Activated CD4-positive, alpha-beta T cell treated with anti-CD3 and anti-CD28 coated beads for 36 hours (primary cell): ENCODE measurements at regions not wholly inside any gene's neighbourhood (a gene's known extent, or its start where the extent isn't known, plus 50 kb on each side); places are given as distances from the start of the nearest gene placed in this dataset.
"Not testable (repeated sequence)": the region's sequence is repeated elsewhere in the genome, so short reads cannot be mapped to it uniquely, and the experiment has no call there.

Experiments used
- ATAC-seq: fragments of 200-7000 bp; cut with Tn5 transposase; one replicate; pipeline ENCODE4 v1.10.0; 2021; ENCODE audit warnings: mild to moderate bottlenecking, moderate library complexity
- CTCF ChIA-PET: fragments of 350-600 bp; sonication (Branson Sonifier 250); formaldehyde crosslinking; loops from one replicate; lab custom pipeline; 2021; ENCODE audit warnings: antibody characterized with exemption; lab: Charles Lee
- POLR2A ChIA-PET: fragments of 350-600 bp; sonication (Branson Sonifier 250); formaldehyde crosslinking; loops from one replicate; lab custom pipeline; 2021; ENCODE audit warnings: antibody characterized with exemption, inconsistent platforms; lab: Charles Lee
- DNase-seq: peaks from one replicate; pipeline ENCODE4 v3.0.0-alpha.2; 2020
- H3K27ac Mint-ChIP-seq: one replicate; pipeline ENCODE4 v1.8.0; 2021; ENCODE audit warnings: mixed read lengths
- H3K27me3 Mint-ChIP-seq: one replicate; pipeline ENCODE4 v1.8.0; 2021; ENCODE audit warnings: mixed read lengths
- H3K36me3 Mint-ChIP-seq: one replicate; pipeline ENCODE4 v1.8.0; 2021; ENCODE audit warnings: low read depth, mixed read lengths
- H3K4me1 Mint-ChIP-seq: one replicate; pipeline ENCODE4 v1.8.0; 2021; ENCODE audit warnings: mixed read lengths
- H3K4me3 Mint-ChIP-seq: one replicate; pipeline ENCODE4 v1.8.0; 2021; ENCODE audit warnings: mild to moderate bottlenecking, moderate library complexity, mixed read lengths
- H3K9me3 Mint-ChIP-seq: one replicate; pipeline ENCODE4 v1.8.0; 2021; ENCODE audit warnings: low read depth, mixed read lengths
- intact Hi-C, 2 experiments: fragments of 100-400 bp; cut with DNase I in 1 of 2; cut with micrococcal nuclease in 1 of 2; formaldehyde crosslinking; loops; one replicate each; pipeline versions ENCODE4 v1.14.2 to v1.15.1; 2022 to 2024; cut with DNase I, micrococcal nuclease

DNA sequence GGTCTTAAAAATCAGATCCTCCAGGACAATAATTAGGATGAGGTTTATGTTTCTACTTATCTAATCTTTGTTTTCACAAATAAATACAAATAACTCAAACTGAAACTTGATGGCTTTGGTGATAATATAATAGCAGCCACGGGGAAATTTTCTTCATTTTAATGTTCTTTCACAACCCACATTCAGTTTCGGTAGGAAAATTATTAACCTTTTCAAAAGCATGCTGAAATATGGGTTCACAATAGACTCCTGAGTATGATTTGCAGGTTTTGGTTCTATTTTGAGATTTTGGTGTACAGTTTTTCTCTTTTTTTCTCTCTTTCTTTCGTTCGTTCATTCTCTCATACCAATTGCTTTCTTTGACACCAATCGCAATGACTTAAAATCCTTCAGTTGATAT, 233.9 kb upstream of the PLGLB2 start:
- H3K4me1 Mint-ChIP-seq = peaks cover 25% of the 10 kb centered on the region
- DNase-seq, intact Hi-C loops, H3K36me3 Mint-ChIP-seq, POLR2A ChIA-PET, H3K27ac Mint-ChIP-seq, CTCF ChIA-PET, H3K9me3 Mint-ChIP-seq, H3K4me3 Mint-ChIP-seq, H3K27me3 Mint-ChIP-seq: not testable (repeated sequence)
- peak; percentile 7 for ATAC-seq

DNA sequence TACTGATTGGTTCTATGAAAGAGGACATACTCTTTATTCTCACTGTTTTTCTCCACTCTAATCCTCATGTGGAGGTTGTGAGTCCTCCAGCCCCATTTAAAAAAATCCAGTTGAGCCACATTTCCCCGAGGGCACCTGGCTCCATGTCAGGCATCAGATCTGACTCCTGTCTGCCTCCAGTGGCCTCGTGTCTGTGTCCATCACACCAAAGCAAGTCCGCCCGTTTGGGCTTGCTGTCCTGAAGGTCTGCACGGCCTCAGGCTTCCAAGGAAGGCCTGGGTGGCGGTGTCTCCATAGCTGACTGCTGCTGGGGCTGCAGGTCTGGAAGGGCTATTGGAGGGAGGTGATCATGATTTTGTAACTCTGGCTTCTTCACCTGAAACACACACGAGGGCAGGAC, 233.4 kb upstream of the PLGLB2 start:
- ATAC-seq, H3K36me3 Mint-ChIP-seq, DNase-seq, H3K4me3 Mint-ChIP-seq, H3K27ac Mint-ChIP-seq, POLR2A ChIA-PET, CTCF ChIA-PET, intact Hi-C loops, H3K27me3 Mint-ChIP-seq, H3K9me3 Mint-ChIP-seq: not testable (repeated sequence)
- peaks cover 25% of the 10 kb centered on the region for H3K4me1 Mint-ChIP-seq

DNA sequence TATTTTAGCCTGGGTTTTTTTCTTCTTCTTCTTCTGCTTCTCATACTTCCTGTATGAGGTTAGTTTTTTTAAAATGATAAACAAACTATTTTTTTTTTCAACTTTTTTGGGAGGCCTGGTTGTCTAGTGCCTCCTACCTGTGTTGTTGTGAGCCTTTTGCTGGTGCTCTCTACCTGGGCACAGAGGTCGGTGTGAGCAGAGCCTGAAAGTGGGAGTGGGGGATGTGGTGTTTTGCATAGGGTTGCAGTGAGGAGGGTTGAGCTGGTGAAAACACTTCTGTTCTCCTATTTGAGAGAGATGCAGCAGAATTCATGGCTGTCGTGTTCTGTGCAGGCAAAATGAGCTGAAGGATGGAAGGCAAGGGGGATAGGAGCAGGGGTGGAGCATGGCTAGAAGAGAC, 232.7 kb upstream of the PLGLB2 start:
- CTCF ChIA-PET, ATAC-seq, POLR2A ChIA-PET, H3K9me3 Mint-ChIP-seq, H3K27me3 Mint-ChIP-seq, intact Hi-C loops, DNase-seq, H3K36me3 Mint-ChIP-seq: not testable (repeated sequence)
- Mint-ChIP-seq H3K4me3 (peak overlapping the region; percentile 11), H3K27ac (peak overlapping the region; percentile 83), H3K4me1 (peaks cover 25% of the 10 kb centered on the region)

DNA sequence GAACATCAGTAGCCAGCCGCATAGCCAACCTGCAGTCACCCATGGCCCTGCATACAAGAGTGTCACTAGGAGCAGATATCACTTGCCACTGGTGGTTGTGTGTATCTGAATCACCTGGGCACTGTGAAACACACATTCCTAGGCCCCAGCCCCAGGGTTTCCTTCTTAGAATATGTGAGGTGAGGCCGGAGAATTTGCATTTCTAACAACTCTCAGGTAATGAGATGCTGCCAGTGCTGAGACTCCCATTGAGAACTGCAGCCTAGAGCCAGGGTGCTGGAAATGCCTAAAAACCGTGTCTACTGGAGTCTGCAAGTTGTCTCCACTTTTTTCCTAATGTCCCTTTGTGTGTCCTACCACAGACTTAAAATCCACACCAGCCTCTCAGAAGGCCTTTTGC, 232.0 kb upstream of the PLGLB2 start:
- not testable (repeated sequence) for ATAC-seq

DNA sequence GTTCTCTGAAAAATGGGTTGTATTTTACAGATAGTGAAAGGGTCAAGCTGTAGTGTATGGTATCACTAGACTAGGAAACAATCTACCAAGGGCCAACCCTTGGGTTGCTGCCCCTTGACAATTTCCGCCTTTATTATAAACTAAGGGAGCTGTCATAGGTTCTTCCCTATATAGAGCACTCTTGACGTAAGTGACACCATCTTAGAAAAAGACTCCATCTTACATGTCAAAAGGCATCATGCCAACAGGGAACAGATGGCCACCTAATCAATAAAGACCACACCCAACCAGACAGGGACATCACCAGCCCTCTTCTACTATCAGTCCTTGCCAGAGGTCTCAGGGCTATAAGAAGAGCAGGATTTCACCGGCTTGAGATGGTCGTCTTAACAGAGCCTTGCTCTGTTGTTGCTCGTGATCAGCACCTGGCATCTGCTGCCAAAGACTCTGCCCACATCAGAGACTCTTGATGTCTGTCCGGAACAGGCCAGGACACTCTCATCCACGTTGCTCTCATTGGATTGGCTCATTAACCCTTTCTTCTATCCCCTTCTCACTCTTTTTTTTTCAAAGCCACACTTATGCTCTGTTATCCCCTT, 231.4 kb upstream of the PLGLB2 start:
- CTCF ChIA-PET, H3K36me3 Mint-ChIP-seq, H3K4me3 Mint-ChIP-seq, H3K27ac Mint-ChIP-seq, intact Hi-C loops, DNase-seq, H3K9me3 Mint-ChIP-seq, POLR2A ChIA-PET, ATAC-seq, H3K27me3 Mint-ChIP-seq: not testable (repeated sequence)
- peaks cover 28% of the 10 kb centered on the region for H3K4me1 Mint-ChIP-seq

More for the DNA sequence above, 232.0 kb upstream of the PLGLB2 start:
- DNase-seq, CTCF ChIA-PET, H3K36me3 Mint-ChIP-seq, H3K4me3 Mint-ChIP-seq, POLR2A ChIA-PET, H3K27ac Mint-ChIP-seq, intact Hi-C loops, H3K27me3 Mint-ChIP-seq, H3K9me3 Mint-ChIP-seq: not testable (repeated sequence)
- peaks cover 25% of the 10 kb centered on the region for H3K4me1 Mint-ChIP-seq

DNA sequence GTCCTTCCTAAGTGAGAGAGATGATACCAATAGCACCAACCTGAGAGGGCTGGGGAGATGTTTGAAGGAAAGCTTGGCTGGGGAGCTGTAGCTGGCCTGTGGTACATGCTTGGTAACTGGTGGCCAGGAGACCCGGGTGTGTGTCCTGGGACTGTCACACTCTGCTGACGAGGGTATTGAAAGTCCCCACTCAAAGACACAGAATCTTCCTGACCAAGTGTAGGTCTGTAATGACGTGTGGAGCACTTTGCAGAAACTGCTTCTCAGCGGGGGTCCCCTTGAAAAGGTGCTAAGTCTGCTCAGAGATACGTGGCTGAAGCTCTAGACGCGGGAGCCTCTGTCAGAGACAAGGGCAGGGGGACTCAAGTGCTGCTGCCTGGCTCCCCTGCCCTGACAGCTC, 230.4 kb upstream of the PLGLB2 start:
- H3K27ac Mint-ChIP-seq = peak overlapping the region; percentile 51

DNA sequence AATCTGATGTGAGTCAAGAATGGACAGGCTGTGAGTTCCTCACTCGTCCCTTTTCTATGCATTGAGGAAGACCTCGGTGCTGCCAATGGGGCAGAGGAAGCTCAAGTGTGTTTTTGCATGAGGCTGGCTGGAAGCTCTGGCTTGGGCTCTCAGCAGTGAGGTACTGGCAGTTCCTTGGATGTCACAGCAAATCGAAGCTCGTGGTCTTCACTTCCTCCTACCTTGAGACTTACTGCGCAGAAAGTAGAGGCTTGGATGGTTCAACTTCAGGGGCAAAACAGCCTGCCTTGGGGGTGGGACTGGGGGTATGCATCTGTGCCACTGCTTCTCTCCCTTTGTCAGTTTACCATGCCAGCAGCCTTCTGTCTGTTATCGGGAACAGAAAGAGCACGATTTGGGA, 229.8 kb upstream of the PLGLB2 start:
- POLR2A ChIA-PET, ATAC-seq, H3K36me3 Mint-ChIP-seq, CTCF ChIA-PET, H3K9me3 Mint-ChIP-seq, H3K27ac Mint-ChIP-seq, DNase-seq, H3K27me3 Mint-ChIP-seq, H3K4me3 Mint-ChIP-seq, intact Hi-C loops: not testable (repeated sequence)
- H3K4me1 Mint-ChIP-seq = peaks cover 39% of the 10 kb centered on the region

More for the DNA sequence above, 230.4 kb upstream of the PLGLB2 start:
- H3K36me3 Mint-ChIP-seq, H3K27me3 Mint-ChIP-seq, CTCF ChIA-PET, intact Hi-C loops, POLR2A ChIA-PET, H3K9me3 Mint-ChIP-seq, DNase-seq, ATAC-seq, H3K4me3 Mint-ChIP-seq: not testable (repeated sequence)
- H3K4me1 Mint-ChIP-seq = peaks cover 36% of the 10 kb centered on the region

DNA sequence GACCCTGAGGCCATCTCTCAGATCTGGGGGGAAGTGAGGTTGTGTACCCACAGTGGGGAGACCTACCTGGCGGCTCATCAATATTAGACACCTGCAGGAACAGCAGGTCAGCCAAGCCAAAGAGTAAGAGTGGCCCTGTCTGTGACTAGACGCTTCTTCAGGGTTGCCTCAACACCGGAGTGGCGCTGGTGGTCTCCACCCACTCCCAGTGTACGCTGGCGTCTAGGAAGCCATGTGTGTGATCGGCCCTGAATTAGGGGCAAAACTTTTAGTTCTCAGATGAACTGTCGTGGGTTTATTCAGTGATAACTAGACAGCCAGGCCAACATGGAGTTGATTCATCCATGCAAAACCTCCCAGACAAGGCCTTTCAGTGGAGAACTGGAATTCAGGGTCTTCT, 229.3 kb upstream of the PLGLB2 start:
- H3K27ac Mint-ChIP-seq, ATAC-seq, H3K27me3 Mint-ChIP-seq, CTCF ChIA-PET, H3K9me3 Mint-ChIP-seq, POLR2A ChIA-PET, intact Hi-C loops, H3K4me3 Mint-ChIP-seq, DNase-seq: not testable (repeated sequence)
- Mint-ChIP-seq H3K36me3 (peaks cover 11% of the 10 kb centered on the region), H3K4me1 (peaks cover 43% of the 10 kb centered on the region)

DNA sequence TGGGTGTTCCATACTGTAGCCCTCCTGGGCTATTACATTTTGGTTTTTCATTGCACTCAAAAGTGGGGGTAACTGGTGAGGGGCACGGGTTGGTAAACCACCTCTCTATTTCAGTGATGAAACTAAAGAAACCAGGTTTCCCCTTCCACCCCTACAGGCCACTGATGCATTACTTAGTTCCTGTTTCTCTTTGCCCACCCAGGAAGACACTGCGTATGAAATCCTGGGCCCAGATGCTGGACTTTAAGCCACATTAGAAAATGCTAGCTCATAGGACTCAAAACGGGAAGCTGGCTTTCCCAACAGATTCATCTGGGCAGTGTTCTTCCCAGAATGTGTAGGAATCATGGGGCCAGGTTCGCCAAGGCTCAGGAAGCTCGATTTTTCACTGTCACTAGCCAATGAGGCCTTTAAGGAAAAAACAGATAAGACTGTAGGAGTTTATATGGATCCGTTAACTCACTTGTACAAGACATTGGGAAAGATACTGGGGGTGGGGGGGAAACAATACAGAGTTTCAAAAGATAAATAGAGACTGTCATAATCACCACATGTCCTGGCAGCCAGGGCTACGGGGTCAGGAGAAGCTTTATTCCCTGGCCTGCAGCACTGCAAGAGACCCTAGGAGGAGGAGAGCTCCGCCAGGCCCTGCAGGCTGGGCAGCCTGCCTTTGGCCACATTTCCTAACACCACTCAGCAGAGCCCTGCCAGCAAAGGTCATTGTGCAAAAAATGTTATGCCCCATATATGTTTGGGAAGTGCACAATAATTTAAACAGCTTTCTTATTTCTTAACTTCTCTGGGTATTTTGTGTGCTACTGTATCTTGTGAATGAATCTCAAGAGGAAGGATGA, 228.5 kb upstream of the PLGLB2 start:
- H3K27me3 Mint-ChIP-seq, ATAC-seq, intact Hi-C loops, POLR2A ChIA-PET, DNase-seq, H3K27ac Mint-ChIP-seq, H3K4me3 Mint-ChIP-seq, CTCF ChIA-PET, H3K9me3 Mint-ChIP-seq: not testable (repeated sequence)
- peaks cover 11% of the 10 kb centered on the region for H3K36me3 Mint-ChIP-seq
- H3K4me1 Mint-ChIP-seq = peaks cover 46% of the 10 kb centered on the region

DNA sequence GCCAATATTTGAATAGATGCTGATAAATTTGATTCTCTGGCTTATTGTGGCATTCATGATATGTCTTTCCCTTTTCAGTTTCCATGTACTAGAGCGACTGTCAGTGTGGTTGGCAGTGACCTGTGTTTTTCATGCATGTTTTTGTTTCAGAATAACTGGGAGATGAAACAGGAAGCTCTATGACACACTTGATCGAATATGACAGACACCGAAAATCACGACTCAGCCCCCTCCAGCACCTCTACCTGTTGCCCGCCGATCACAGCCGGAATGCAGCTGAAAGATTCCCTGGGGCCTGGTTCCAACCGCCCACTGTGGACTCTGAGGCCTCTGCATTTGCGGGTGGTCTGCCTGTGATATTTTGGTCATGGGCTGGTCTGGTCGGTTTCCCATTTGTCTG, 226.8 kb upstream of the PLGLB2 start:
- Mint-ChIP-seq H3K4me3 (peak overlapping the region; percentile 4), H3K27ac (peak overlapping the region; percentile 73), H3K4me1 (peaks cover 48% of the 10 kb centered on the region), H3K36me3 (peaks cover 11% of the 10 kb centered on the region)
- DNase-seq (peak; percentile 77), ATAC-seq (peak; percentile 58)
- H3K9me3 Mint-ChIP-seq, CTCF ChIA-PET, intact Hi-C loops, H3K27me3 Mint-ChIP-seq, POLR2A ChIA-PET: not testable (repeated sequence)

DNA sequence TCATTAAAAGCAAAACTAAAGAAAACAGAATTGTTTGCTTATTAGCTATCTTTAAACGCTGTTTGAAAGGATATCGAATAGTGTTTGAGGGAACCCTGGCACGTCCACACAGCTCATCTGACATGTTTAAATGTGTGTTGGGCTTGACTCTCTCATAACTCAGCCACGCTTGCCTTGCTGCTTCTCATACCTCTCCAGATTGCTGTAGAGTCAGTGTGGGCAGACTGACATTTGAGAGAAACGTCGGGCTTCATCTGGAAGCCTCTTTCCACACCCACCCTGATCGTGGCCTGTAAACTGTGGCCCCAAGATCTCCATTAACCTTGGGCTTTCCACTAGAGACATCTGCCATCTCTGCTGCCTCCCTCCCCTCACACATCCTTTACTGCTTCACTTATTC, 226.4 kb upstream of the PLGLB2 start:
- intact Hi-C loops, H3K4me3 Mint-ChIP-seq, CTCF ChIA-PET, ATAC-seq, POLR2A ChIA-PET, DNase-seq, H3K27me3 Mint-ChIP-seq, H3K9me3 Mint-ChIP-seq: not testable (repeated sequence)
- Mint-ChIP-seq H3K36me3 (peaks cover 11% of the 10 kb centered on the region), H3K4me1 (peaks cover 46% of the 10 kb centered on the region), H3K27ac (peak overlapping the region; percentile 73)

DNA sequence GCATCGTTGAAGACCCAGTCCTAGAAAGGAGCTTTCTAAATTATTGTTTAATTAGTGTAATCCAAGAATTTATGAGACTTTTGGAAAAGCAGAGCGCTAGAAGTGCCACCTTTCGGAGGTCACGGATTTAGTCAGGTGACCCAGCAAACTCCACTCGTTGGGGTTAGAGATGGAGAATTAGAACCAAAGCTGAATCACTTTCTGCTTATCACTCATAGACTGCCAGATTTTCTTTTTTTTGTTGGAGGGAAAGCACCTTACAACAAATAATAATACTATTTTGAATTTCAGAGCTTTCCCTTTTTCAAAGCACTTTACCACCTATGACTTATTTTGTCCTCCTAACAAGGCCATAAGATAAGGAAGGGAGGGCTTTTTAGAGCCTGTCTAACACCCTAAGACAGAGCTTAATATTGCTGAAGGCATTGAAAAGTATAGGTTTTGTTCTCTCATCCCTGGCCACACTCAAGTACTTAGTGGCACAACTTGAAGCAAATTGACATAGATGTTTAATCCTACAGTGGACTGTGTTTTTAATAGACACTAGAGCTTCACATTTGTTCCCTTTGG, 223.2 kb upstream of the PLGLB2 start:
- CTCF ChIA-PET, POLR2A ChIA-PET, intact Hi-C loops, H3K9me3 Mint-ChIP-seq, H3K36me3 Mint-ChIP-seq, H3K27me3 Mint-ChIP-seq: not testable (repeated sequence)
- peaks cover 33% of the 10 kb centered on the region for H3K4me1 Mint-ChIP-seq
- H3K4me3 Mint-ChIP-seq = peak overlapping the region; percentile 48
- ATAC-seq (peak; percentile 68), DNase-seq (peak; percentile 29)
- H3K27ac Mint-ChIP-seq = peak overlapping the region; percentile 81
